Stomach (tissue), 4 donors: ENCODE measurements at regions not wholly inside any gene's neighbourhood (a gene's known extent, or its start where the extent isn't known, plus 50 kb on each side); places are given as distances from the start of the nearest gene placed in this dataset.

Experiments
- POLR2AphosphoS5 ChIP-seq, 3 donors: sonication (generic); formaldehyde crosslinking; IDR thresholded peaks; one replicate each; pipeline ENCODE4 v1.6.1; 2016; ENCODE audit warnings: antibody characterized with exemption in 3 of 3
- TF ChIP-seq, protein P1 (sequence below), 7 experiments: fragments of 450-650 bp in 4 of 7; fragments of 200-600 bp in 3 of 7; sonication (generic) in 3 of 7; IDR thresholded peaks; one replicate each; pipeline ENCODE4 v1.5.1; 2016 to 2019; ENCODE audit warnings: antibody characterized with exemption in 7 of 7, control low read depth in 2 of 7, mild to moderate bottlenecking in 1 of 7

DNA sequence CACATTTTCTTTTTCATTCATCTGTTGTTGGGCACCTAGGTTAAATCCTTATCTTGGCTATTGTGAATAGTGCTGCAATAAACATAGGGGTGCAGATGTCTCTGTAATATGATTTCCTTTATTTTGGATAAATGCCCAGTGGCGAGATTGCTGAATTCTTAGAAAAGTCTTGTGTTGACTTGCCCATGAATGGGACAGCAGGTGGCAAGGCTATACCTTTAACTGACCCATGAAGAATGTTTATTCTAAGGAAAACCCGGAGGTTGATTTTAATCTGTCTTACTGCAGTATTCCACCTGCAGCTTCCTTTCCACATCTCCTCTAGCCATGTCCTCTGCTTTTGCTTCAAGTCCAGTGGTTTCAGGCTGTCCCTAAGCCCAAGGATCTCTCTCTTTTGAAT is 220.6 kb downstream of the SNCA start:
- TF ChIP-seq, protein P1, sequence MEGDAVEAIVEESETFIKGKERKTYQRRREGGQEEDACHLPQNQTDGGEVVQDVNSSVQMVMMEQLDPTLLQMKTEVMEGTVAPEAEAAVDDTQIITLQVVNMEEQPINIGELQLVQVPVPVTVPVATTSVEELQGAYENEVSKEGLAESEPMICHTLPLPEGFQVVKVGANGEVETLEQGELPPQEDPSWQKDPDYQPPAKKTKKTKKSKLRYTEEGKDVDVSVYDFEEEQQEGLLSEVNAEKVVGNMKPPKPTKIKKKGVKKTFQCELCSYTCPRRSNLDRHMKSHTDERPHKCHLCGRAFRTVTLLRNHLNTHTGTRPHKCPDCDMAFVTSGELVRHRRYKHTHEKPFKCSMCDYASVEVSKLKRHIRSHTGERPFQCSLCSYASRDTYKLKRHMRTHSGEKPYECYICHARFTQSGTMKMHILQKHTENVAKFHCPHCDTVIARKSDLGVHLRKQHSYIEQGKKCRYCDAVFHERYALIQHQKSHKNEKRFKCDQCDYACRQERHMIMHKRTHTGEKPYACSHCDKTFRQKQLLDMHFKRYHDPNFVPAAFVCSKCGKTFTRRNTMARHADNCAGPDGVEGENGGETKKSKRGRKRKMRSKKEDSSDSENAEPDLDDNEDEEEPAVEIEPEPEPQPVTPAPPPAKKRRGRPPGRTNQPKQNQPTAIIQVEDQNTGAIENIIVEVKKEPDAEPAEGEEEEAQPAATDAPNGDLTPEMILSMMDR (IDR thresholded peaks at IDR 0.05) = no peak
- TF ChIP-seq POLR2AphosphoS5 (IDR thresholded peaks at IDR 0.05) = no peak
